ENCODE measurements at regions not wholly inside any gene's neighbourhood (a gene's known extent, or its start where the extent isn't known, plus 50 kb on each side); places are given as distances from the start of the nearest gene placed in this dataset.

DNA sequence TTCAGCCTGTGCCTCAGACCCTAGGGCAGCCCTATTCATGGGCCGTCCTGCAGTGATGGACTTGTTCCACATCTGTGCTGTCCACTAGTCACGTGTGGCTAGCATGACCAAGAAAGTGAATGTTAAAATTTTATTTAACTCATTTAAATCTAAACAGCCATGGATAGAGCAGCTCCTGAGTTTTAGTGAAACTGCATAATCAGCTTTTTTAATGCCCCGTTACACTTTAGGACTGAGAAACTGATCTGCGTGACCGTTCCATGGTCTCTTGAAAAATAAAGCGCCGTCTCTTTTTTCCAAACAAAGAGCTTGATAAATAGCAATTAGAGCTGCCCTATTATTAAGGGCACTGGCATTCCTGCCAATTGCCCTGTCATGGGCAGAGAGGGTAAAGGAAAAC lies 76.5 kb upstream of the SNX19 start:
- no peaks in the 10 kb centered on the region for H3K27me3 ChIP-seq (ENCODE audit: control insufficient read depth, insufficient read depth, low read length)
- no peaks in the 10 kb centered on the region for H4K20me1 ChIP-seq (ENCODE audit: control insufficient read depth, extremely low read depth, insufficient read depth, low read length)
- H3K9me3 ChIP-seq (ENCODE audit: control insufficient read depth, insufficient read depth, low read depth, low read length) = no peaks in the 10 kb centered on the region
- H3K27ac ChIP-seq (ENCODE audit: insufficient read depth, low read length) = no peak overlapping the region
- no peaks in the 10 kb centered on the region for H3K4me1 ChIP-seq (ENCODE audit: control insufficient read depth, extremely low read depth, insufficient read depth, low read length)
- TF ChIP-seq, protein P1, sequence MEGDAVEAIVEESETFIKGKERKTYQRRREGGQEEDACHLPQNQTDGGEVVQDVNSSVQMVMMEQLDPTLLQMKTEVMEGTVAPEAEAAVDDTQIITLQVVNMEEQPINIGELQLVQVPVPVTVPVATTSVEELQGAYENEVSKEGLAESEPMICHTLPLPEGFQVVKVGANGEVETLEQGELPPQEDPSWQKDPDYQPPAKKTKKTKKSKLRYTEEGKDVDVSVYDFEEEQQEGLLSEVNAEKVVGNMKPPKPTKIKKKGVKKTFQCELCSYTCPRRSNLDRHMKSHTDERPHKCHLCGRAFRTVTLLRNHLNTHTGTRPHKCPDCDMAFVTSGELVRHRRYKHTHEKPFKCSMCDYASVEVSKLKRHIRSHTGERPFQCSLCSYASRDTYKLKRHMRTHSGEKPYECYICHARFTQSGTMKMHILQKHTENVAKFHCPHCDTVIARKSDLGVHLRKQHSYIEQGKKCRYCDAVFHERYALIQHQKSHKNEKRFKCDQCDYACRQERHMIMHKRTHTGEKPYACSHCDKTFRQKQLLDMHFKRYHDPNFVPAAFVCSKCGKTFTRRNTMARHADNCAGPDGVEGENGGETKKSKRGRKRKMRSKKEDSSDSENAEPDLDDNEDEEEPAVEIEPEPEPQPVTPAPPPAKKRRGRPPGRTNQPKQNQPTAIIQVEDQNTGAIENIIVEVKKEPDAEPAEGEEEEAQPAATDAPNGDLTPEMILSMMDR (conservative IDR thresholded peaks at IDR 0.05 in 1 of 2, IDR thresholded peaks at IDR 0.05 in 1 of 2; ENCODE audit: low read depth in 1 of 2, low read length in 2 of 2) = no peak
- no peak for TF ChIP-seq EZH2 (IDR thresholded peaks at IDR 0.05; ENCODE audit: low read length, missing control alignments)
- H2AFZ ChIP-seq (ENCODE audit: low read length) = no peak overlapping the region
- no peaks in the 10 kb centered on the region for H3K36me3 ChIP-seq (ENCODE audit: control insufficient read depth, insufficient read depth, low read length)
- H3K4me3 ChIP-seq (replicated peaks in 1 of 4; ENCODE audit: control extremely low read depth in 1 of 4, insufficient read depth in 1 of 4, low read depth in 3 of 4, low read length in 4 of 4) = no peak overlapping the region
- no peak overlapping the region for H3K9ac ChIP-seq (ENCODE audit: insufficient read depth, low read length)
- H3K79me2 ChIP-seq (ENCODE audit: control insufficient read depth, insufficient read depth, low read length) = no peaks in the 10 kb centered on the region
- DNase-seq (ENCODE audit: low read depth in 2 of 2) = no peak
- no peak overlapping the region for H3K4me2 ChIP-seq (ENCODE audit: extremely low read depth, insufficient read depth, low read length)

GRCh38 chr11:130994043-130994442 lies 77.8 kb upstream of the SNX19 start:
- Histone ChIP-seq H3K27ac (ENCODE audit: insufficient read depth, low read length) (no peak overlapping the region), H3K9me3 (ENCODE audit: control insufficient read depth, insufficient read depth, low read depth, low read length) (no peaks in the 10 kb centered on the region), H3K9ac (ENCODE audit: insufficient read depth, low read length) (no peak overlapping the region), H3K4me1 (ENCODE audit: control insufficient read depth, extremely low read depth, insufficient read depth, low read length) (peaks cover 1% of the 10 kb centered on the region), H2AFZ (ENCODE audit: low read length) (no peak overlapping the region), H3K27me3 (ENCODE audit: control insufficient read depth, insufficient read depth, low read length) (no peaks in the 10 kb centered on the region), H4K20me1 (ENCODE audit: control insufficient read depth, extremely low read depth, insufficient read depth, low read length) (no peaks in the 10 kb centered on the region), H3K4me3 (replicated peaks in 1 of 4; ENCODE audit: control extremely low read depth in 1 of 4, insufficient read depth in 1 of 4, low read depth in 3 of 4, low read length in 4 of 4) (no peak overlapping the region), H3K36me3 (ENCODE audit: control insufficient read depth, insufficient read depth, low read length) (no peaks in the 10 kb centered on the region), H3K4me2 (ENCODE audit: extremely low read depth, insufficient read depth, low read length) (no peak overlapping the region), H3K79me2 (ENCODE audit: control insufficient read depth, insufficient read depth, low read length) (no peaks in the 10 kb centered on the region)
- TF ChIP-seq EZH2 (IDR thresholded peaks at IDR 0.05; ENCODE audit: low read length, missing control alignments) = no peak
- TF ChIP-seq, protein P1 (conservative IDR thresholded peaks at IDR 0.05 in 1 of 2, IDR thresholded peaks at IDR 0.05 in 1 of 2; ENCODE audit: low read depth in 1 of 2, low read length in 2 of 2) = no peak
- DNase-seq (ENCODE audit: low read depth in 2 of 2) = no peak

DNA sequence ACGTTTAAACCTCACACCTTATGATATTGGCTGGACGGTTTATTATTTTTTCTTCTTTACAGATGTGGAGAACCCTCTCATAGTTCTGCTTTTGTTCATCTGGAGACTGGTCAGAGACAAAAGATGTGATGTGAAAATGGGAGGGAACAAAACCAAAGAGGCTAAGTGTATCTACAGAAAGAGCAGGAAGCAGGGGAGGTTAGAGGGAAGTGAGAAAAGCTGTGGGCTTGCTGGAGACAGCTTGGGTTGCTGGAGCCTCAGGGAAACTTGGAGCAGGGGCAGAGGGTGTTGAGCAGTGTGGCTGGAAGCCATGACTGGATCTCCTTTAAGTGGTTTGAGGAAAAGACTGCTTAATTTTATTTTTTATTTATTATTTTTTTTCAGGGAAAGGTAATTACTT lies 79.0 kb upstream of the SNX19 start:
- peak overlapping the region; percentile 28 for H2AFZ ChIP-seq (ENCODE audit: low read length)
- peaks cover 6% of the 10 kb centered on the region for H3K4me1 ChIP-seq (ENCODE audit: control insufficient read depth, extremely low read depth, insufficient read depth, low read length)
- no peaks in the 10 kb centered on the region for H3K36me3 ChIP-seq (ENCODE audit: control insufficient read depth, insufficient read depth, low read length)
- H3K27ac ChIP-seq (ENCODE audit: insufficient read depth, low read length) = no peak overlapping the region
- H3K27me3 ChIP-seq (ENCODE audit: control insufficient read depth, insufficient read depth, low read length) = no peaks in the 10 kb centered on the region
- no peaks in the 10 kb centered on the region for H3K9me3 ChIP-seq (ENCODE audit: control insufficient read depth, insufficient read depth, low read depth, low read length)
- no peak for TF ChIP-seq EZH2 (IDR thresholded peaks at IDR 0.05; ENCODE audit: low read length, missing control alignments)
- TF ChIP-seq, protein P1 (conservative IDR thresholded peaks at IDR 0.05 in 1 of 2, IDR thresholded peaks at IDR 0.05 in 1 of 2; ENCODE audit: low read depth in 1 of 2, low read length in 2 of 2) = no peak
- H3K4me2 ChIP-seq (ENCODE audit: extremely low read depth, insufficient read depth, low read length) = no peak overlapping the region
- no peak overlapping the region for H3K4me3 ChIP-seq (replicated peaks in 1 of 4; ENCODE audit: control extremely low read depth in 1 of 4, insufficient read depth in 1 of 4, low read depth in 3 of 4, low read length in 4 of 4)
- H4K20me1 ChIP-seq (ENCODE audit: control insufficient read depth, extremely low read depth, insufficient read depth, low read length) = no peaks in the 10 kb centered on the region
- no peaks in the 10 kb centered on the region for H3K79me2 ChIP-seq (ENCODE audit: control insufficient read depth, insufficient read depth, low read length)
- no peak overlapping the region for H3K9ac ChIP-seq (ENCODE audit: insufficient read depth, low read length)
- no peak for DNase-seq (ENCODE audit: low read depth in 2 of 2)
